ENCODE measurements at regions not wholly inside any gene's neighbourhood (a gene's known extent, or its start where the extent isn't known, plus 50 kb on each side); places are given as distances from the start of the nearest gene placed in this dataset.

- Histone ChIP-seq H3K4me1 (no peaks in the 10 kb centered on the region), H3K27ac (no peak overlapping the region), H3K27me3 (no peaks in the 10 kb centered on the region), H3K4me3 (no peak overlapping the region), H3K9me3 (peaks cover 0 to 47% (median 18%) of the 10 kb centered on the region in 11 donors), H3K36me3 (no peaks in the 10 kb centered on the region)
- intact Hi-C loops (cut with DNase I), result no loop called here
- peak in 1 of 8 donors; percentile 34 for ATAC-seq
- no peak for DNase-seq
- WGBS, 2 donors, result 88 to 89% methylated on average over 8 of the region's 8 CpGs
- TF ChIP-seq CTCF (IDR thresholded peaks at IDR 0.05), result no peak
Observed at GRCh38 chr7:145916776-145917175, 199.8 kb upstream of the CNTNAP2 start.

- Histone ChIP-seq H3K9me3 (peaks cover 0 to 40% (median 17%) of the 10 kb centered on the region in 11 donors), H3K4me3 (no peak overlapping the region), H3K36me3 (no peaks in the 10 kb centered on the region), H3K27ac (no peak overlapping the region), H3K4me1 (no peaks in the 10 kb centered on the region), H3K27me3 (no peaks in the 10 kb centered on the region)
- WGBS, 2 donors, result 68 to 72% methylated on average over 2 of the region's 2 CpGs
- TF ChIP-seq CTCF (IDR thresholded peaks at IDR 0.05), result no peak
- intact Hi-C loops (cut with DNase I), result no loop called here
- DNase-seq (no peak), ATAC-seq (no peak)
Observed at GRCh38 chr7:145915679-145916078, 200.9 kb upstream of the CNTNAP2 start.

GRCh38 chr7:145909991-145910513 lies 206.5 kb upstream of the CNTNAP2 start:
- intact Hi-C loops (cut with DNase I), result no loop called here
- H3K4me3 ChIP-seq, result no peak overlapping the region
- no peak for DNase-seq
- no peak overlapping the region for H3K27ac ChIP-seq
- H3K36me3 ChIP-seq, result no peaks in the 10 kb centered on the region
- no peak for ATAC-seq
- 22 to 39% methylated on average over 3 of the region's 3 CpGs for WGBS, 2 donors
- H3K27me3 ChIP-seq, result no peaks in the 10 kb centered on the region
- no peak for TF ChIP-seq CTCF (IDR thresholded peaks at IDR 0.05)
- H3K9me3 ChIP-seq, result no peaks in the 10 kb centered on the region
- no peaks in the 10 kb centered on the region for H3K4me1 ChIP-seq

GRCh38 chr7:145903658-145904057 lies 212.9 kb upstream of the CNTNAP2 start:
- H3K36me3 ChIP-seq, result no peaks in the 10 kb centered on the region
- peaks cover 0 to 35% (median 10%) of the 10 kb centered on the region in 11 donors for H3K9me3 ChIP-seq
- no peaks in the 10 kb centered on the region for H3K4me1 ChIP-seq
- no peak for TF ChIP-seq CTCF (IDR thresholded peaks at IDR 0.05)
- intact Hi-C loops (cut with DNase I), result no loop called here
- ATAC-seq (no peak), DNase-seq (no peak)
- no peak overlapping the region for H3K27ac ChIP-seq
- H3K27me3 ChIP-seq, result no peaks in the 10 kb centered on the region
- no peak overlapping the region for H3K4me3 ChIP-seq

Measured in heart right ventricle (tissue), 16 donors.